ENCODE measurements at regions not wholly inside any gene's neighbourhood (a gene's known extent, or its start where the extent isn't known, plus 50 kb on each side); places are given as distances from the start of the nearest gene placed in this dataset.

DNA sequence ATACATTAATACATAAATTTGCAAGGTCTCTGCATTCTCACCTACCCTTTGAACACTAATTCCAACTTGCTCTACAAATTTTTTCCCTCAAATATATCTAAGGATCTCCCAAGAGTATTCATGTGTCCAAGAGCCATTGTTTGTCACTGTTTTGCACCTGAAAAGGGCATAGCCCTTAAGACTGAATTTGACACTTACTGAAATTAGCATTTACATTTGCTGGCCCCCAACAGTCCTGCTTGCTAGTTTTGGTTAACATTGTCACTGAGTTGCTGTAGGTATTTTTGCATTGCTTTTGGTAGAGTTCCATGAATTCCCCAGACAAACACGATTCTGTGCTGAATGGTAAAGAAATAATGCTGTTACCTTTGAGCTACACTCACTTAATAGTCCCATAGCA, 57.3 kb downstream of the KCNA4 start:
- no peak for DNase-seq

DNA sequence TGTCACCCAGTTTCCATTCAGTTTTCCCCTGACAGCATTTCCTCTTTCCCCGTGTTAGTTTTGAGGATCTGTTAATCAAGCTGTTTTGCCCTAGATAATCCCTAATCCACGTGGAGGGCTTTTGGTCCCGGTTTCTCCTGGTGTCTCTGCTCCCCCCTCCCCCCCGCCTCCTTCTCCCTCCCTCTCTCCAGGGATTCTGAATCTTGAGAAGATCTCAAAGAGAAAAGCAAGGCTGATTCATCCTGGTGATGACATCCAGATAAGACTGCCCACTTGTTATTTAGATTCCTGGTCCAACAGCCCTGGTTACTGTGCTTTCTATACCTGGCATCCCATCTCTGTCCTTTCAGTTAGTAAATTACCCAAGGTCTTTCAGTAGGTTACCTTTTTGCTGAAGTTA, 59.4 kb downstream of the KCNA4 start:
- no peak for DNase-seq

DNA sequence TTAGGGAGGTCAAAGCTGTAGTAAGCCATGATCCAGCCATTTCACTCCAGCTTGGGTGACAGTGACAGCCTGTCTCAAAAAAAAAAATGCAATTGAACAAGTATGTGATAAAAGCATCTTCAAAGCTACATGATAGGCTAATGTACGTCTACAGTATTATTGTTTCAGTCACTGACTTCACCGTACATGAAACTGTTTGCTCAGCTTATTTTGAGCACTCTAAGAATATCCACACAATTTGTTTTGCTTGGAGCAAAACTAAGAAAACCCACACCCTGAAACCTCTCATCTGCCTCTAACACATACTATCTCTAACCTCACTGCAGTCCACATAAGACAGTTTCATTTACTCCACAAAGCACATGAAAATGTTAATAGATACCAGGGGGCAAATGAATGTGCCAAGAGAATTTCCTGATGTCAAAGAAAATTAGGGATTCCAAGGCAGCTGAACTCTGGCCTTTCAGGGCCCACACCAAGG, 60.7 kb downstream of the KCNA4 start:
- DNase-seq: no peak

DNA sequence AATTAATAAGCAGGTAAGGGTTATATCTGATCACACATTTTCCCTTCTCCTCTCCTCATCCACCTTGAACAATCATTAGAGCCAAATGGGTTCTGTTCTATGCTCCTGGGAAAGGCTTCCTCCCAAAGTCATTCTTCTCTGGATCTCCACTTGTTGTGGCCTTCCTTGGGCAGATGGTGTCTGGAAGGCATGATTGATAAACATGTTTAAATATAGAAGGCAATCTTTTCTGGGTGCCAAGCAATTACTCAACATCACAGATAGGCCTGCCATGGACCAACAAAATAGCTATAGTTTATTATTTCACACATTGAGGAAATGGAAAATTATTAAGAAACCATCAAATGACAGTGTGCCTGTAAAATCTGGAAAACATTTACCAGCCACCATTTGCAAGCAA, 73.5 kb downstream of the KCNA4 start:
- DNase-seq: no peak

DNA sequence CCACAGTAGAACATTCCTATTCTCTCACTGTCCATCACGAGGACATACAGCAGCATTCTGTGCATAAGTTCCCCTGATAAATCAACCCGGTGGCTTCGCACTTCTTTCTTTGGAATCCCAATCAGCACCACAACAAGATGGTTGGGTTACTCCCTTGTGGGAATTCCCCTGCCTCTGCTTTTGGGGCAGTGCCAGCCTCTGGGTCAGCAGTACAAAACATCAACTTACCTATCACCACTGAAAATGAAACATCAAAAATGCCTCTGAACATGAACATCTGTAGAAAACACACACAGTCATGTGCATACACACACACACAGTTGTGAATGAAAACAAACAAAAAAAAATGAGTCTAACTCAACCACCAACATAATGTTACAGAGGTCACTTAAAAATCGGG, 79.3 kb downstream of the KCNA4 start:
- DNase-seq: no peak

DNA sequence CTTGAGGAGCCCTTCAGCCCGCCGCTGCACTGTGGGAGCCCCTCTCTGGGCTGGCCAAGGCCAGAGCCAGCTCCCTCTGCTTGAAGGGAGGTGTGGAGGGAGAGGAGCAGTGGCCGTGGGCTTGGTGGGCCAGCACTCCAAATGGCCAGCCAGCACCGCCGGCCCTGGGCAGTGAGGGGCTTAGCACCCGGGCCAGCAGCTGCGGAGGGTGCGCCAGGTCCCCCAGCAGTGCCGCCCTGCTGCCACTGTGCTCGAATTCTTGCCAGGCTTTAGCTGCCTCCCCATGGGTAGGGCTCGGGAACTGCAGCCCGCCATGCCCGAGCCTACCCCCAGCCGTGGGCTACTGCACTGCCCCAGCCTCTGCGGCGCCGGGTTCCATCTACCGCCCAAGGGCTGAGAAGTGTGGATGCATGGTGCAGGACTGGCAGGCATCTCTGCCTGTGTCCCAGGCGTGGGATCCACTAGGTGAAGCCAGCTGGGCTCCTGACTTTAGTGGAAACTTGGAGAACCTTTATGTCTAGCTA, 82.7 kb downstream of the KCNA4 start:
- no peak for DNase-seq

DNA sequence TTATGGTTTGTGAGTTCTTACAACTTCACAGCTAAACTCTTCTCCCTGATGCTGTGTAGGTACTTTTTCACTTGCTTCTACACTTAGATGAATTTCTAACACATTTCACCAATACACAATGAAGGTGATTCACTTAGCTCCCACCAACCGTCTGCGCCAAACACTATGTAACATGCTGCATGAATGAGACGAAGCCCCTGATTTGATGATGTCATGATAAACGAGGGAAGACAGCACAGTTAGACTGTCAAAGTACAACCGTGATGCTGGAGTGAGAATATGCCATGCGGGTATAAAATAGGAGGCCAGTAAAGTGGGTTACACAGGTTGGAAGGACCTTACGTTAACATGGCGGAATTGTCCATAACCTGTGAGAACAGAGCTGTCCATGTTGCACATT, 100.8 kb downstream of the KCNA4 start:
- no peak for DNase-seq

DNA sequence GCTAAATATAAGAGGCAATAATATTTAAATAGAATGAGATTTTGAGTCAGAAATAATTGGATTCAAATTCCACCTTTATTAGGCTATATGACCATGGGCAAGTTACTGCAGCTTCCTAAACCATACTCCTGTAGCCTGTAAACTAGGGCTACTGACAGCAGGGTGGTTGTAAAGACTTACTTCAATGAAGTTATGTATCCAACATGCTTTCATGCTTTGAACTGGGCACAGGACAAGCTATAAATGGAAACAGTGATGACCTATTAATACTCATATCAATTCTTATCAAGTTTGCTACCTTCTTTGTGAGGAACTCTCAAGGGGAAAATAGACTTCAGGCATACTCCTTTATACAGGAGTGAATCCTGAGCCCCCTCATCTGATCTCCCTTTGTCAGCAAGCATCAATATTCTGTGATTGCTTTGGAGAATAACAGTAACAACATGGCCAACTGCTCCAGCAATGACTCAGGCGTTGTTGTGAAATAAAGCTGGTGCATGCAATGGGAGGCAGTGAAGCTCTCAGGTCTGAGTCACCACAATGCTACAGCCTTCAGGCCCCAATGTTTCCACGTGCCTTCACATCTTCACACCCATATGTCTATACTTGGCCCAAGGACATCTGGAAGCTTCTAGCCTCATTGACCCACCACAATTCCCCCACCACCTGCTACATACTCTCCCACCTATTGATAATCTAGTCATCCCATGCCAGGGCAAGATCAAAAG, 102.5 kb downstream of the KCNA4 start:
- no peak for DNase-seq

DNA sequence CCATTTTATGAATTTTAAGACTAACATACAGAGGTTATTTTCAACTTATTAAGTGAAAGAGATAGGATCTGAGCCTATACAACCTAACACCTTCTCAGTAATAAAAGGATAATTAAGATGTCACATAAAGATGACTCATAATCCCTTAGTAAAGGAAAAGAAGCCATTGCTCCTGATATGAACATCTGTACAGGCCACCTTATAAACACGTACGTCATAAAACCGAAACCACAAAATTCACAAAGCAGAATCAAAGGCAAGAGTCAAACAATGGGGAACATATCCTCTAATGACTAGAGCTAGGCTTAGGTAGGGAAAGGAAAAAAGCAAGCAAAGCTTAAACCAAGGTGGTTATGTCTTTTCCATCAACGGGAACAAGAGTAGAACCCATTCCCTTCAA, 103.5 kb downstream of the KCNA4 start:
- DNase-seq: no peak

DNA sequence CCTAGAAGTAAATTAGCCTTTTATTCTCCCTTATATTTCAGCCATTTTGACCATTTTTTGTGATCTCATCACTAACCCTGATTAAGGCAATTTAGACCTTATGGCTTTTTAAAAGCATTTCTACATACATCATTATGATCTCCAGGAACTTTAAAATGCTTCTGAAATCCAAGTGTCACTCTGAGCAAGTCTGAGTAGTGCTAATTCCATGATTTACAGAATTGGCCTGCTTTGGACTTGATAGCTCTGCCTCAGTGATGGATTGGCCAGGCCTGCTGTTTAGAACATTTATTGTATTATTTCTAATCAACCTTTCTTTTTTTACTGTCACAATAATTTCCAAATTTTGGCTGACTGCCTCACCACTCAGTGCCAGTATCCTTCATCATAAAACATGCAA, 116.4 kb downstream of the KCNA4 start:
- DNase-seq: no peak

DNA sequence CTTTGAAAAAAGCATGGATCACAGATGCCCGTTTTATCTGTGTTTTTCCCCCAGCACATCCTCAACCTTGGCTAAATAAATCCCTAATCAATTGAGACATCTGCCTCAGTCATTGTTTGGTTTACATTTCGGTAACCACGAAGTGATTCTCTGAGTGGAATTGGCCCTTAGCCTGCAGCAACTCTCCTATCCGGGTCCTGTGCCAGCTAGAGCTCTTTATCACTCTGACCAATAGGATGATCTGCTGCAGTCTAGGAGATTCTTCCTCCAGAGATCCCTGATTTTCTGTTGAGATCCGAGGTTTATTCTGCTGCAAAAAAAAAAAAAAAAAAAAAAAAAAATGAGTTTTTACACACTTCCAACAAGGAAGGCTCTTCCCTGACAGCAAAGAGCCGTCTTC, 137.3 kb downstream of the KCNA4 start:
- DNase-seq: no peak

DNA sequence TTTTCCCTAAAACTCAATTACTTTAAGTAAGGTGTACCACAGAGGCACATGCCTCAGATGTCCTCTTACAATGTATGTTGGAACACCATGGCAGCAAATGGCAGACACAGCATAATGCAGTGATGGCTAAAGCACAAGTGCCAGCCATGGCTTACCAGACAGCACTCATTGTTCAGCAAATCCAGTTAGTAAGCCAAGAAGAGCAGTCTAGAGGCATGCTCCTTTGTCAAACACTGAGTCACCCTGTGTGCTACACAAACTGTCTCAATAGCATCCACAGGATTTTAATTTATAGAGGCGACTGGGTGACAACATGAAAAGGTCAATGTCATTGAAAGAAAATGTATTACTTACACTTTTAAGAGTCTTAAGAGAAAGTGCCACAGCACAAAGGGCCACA, 140.6 kb downstream of the KCNA4 start:
- DNase-seq: no peak

DNA sequence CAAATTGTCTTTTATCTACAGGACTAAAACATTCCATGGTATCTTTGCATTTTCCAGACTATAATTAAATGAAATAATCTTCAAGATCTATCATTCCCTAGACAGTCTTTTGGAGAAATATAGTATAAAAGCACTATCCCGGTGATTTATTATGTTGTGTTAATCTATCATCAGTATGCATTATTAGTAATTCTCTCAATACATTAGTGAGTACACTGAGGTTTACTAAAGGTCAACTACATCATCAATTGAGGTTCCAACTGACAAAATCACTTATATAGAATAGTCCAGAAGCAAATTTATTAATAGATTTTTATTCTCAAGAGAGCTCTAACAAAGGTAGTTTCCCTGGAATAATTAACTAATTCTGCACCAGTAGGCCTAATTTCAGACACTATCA, 169.6 kb downstream of the KCNA4 start:
- DNase-seq: no peak

DNA sequence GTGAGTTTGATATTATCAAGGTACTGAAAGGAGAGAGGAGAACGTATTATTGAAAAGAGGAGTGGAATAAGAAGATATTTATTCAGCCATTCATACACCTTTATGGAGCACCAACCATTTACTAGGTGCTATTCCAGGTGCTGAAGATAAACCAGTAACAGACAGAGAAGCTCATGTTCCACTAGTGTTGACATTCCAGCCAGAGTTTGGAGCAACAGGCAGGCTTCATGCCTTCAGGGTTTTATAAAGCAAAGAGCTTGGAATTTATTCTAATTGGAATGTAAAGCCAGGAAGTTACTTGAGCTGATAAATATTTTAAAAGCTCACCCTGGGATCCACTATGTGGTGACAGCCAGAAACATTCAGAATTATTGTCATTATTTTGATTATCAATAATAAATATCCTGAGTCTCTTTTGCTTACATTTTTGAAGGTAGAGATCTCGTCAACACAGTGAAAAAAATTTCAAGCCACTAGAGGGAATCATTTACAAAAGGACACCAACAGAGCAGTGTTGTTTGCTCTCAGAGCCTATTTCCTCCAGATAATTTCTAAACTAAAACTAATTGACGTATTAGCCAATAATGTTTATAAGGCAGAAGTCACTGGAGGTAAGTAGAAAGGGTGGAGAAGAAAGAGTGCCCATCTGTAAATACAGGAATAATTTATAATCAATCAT, 172.0 kb downstream of the KCNA4 start:
- no peak for DNase-seq

DNA sequence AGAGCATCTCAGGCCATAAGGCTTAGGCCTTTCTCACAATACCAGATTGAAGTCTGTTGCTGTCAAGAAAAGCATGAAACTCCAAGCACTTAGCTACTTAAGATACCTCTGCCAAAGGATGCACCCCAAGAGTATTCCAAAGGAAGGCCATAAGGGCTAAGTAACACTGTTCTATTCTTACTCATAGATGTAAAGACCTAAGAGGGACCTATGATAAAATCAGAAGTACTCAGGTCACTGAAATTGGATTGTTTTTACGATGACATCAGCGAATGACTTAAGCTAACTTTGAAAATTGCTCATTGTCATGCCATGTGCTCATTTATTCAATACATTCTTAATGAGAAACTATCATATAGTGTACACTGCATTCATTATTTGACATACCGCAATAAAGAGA, 172.8 kb downstream of the KCNA4 start:
- DNase-seq: no peak

DNA sequence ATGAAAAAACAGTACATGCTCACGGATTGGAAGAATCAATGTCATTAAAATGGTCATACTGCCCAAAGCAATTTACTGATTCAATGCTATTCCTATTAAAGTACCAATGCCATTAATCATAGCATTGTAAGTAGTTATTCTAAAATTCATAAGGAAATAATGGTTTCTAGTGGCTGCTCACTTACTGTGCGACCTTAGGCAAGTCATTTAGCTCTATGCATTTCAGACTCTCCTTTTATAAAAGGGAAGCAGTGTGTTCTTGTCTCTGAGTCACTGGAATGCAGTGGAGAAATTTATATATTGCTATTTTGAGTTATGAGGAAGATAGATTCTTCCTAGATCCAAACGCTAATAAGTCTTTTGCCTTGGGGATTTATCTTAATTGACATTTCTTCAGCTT, 174.8 kb downstream of the KCNA4 start:
- no peak for DNase-seq

DNA sequence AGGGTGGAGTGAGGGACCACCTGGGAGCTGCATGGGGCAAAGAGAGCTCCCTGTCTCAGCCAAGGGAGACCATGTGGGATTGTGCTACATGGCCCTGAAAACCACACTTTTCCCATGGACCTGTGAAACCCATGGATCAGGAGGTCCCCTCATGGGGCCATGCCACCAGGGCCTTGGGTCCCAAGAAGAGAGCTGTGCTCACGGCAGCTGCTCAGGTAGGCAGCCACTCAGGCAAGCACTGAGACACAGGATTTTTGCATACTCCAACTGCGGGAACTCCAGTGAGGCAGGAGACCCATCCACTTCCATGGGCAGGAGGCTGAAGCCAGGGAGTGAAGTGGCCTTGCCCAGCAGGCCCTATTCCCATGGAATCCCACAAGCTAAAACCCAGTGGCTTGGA, 190.0 kb downstream of the KCNA4 start:
- DNase-seq: no peak

DNA sequence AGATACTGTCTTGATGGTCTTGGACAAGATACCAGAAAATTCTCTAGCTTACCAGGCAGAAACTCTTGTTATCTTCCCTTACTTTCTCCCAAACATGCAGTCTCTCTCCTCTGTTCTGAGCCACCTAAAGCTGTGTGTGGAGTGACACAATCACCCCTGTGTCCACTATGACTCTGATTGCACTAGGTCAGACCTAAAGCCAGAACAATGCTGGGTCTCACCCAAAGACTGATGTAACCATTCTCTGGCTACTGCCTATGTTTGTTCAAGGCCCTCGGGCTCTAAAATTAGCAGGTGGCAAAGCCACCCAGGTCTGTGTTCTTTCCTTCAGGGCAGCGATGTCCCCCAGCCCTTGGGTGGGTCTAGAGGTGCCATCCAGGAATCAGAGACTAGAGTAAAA, 200.5 kb downstream of the KCNA4 start:
- DNase-seq: no peak

DNA sequence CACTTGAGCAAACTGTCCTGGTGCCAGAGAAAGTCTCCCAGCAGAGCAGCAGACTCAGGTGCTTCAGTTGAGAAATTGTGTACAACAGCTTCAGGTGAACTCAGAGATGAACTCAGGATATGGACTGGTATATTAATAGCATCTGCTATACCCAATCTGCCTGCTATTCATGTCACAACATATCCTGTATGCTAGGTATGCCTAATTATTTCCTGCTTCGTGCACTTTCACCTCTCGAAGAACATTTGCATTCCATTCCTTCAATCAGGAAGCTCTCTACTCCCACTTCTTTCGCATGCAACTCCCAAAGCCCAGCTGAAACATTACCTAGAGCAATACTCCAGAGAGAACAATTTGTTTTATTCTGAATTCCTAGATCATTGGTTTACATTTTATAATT, 207.7 kb downstream of the KCNA4 start:
- no peak for DNase-seq

DNA sequence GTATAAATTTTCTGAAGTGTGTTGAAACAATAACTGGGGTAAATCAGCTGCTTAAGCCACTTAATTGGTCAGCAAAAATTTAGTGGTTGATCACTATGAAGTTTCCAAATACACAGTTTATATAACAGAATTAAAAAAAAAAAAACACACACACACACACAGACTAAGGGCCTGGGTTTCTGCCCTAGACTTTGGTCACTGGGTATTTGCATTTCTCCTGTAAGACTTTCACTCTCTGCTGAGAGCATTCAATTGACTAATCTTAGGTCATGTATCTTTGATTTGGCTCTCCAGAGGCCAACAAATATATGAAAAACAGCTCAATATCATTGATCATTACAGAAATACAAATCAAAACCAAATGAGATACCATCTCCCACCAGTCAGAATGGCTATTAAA, 214.3 kb downstream of the KCNA4 start:
- no peak for DNase-seq

DNA sequence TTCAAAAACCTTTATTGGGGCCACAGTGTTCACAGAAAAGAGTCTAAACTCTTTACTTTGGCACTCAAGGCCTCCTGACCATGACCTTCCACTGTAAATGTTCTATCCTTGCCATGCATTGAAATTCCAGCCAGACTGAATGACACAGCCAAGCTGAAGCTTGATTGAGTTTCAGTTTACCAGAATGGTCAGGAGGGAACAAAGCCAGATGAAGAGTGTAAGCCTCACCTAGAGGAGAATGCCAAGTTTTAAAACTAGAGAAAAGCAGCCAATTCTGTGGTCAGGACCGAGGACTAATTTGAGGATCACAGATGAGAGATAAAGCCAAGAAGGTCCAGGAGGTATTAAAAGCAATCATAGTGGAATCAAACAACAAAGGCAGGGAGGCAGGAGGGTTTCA, 215.3 kb downstream of the KCNA4 start:
- no peak for DNase-seq

DNA sequence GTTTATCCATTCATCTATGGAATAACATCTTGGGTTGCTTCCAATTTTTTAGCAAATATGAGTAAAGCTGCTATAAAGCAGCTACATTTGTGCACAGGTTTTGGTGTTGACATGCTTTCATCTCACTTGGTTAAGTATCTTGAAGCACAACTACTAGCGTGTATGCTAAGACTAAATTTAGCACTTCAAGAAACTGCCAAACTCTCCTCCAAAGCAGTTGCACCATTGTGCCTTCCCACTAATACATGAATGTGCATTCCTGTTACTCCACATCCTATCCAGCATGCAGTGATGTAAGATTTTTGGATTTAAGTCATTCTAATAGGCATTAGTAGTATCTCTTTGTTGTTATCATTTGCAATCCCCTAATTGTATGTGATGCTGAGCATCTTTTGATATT, 230.7 kb downstream of the KCNA4 start:
- DNase-seq: no peak

DNA sequence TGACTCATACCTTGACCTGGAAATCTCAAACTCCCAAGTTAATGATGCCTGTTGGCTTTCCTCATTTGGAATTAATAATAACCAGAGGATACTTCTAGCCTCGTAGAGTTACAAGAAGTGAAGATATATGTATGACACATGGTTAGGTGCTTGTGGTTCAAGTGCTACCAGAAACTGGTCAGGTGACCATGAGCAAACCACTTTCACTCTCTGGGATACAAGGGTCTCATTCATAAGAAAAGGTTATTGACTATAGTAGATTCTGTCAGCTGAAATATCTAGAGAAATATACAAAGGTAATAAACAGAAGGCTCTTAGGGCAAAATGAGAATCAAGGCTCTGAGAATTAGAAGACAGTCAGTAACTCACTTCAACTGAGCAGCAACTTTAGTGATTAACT, 233.3 kb downstream of the KCNA4 start:
- DNase-seq: no peak

DNA sequence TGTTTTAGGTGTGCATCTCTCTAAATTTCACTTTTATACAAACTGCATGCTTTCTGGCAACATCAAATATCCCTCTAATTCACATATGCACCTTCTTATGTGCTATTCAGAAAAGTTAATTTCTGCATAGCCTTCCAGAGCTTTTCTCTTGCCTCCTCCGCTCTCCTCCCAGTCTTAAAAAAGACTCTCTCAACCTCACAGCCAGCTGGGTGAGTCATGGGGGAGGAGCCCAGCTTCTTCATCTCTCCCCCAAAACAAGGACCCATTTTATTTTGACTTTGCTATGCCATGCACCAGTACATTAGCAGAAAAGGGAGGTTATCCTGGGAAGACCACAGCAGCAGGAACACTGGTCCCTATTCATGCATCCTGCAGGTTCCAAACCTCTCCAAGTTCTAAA, 234.4 kb downstream of the KCNA4 start:
- DNase-seq: no peak

DNA sequence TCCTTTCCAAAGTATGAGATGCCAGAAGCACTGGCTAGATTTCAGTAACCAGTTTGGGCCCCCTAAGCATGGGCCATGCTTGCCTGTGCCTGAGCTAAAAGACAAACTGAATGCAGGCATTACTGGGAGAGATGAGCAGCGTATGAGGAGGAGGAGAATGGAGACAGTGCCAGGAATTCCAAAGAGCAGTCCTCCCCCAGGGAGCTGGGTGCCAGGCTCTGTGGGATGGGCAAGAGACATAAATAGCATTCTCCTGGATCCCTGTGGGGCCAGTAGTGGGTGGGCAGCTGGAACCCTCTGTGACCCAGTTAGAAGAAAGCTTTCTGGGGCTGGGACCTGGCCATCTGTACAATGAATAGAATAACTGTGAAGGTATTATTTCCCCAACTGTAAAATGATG, 235.6 kb downstream of the KCNA4 start:
- no peak for DNase-seq

Data from NCI-H2029 (cell line).